Stromal cell of bone marrow (primary cell): ENCODE measurements at regions not wholly inside any gene's neighbourhood (a gene's known extent, or its start where the extent isn't known, plus 50 kb on each side); places are given as distances from the start of the nearest gene placed in this dataset.
"Not testable (repeated sequence)": the region's sequence is repeated elsewhere in the genome, so short reads cannot be mapped to it uniquely, and the experiment has no call there.

Experiments
- DNase-seq: peaks from one replicate; pipeline ENCODE4 v3.0.0-alpha.2; 2012; ENCODE audit warnings: low read depth

- DNase-seq: no peak
These were observed 61.8 kb upstream of the ARL4C start for GRCh38 chr2:234558642-234559041.

- DNase-seq: no peak
These were observed 60.1 kb upstream of the ARL4C start for GRCh38 chr2:234556848-234557573.

DNA sequence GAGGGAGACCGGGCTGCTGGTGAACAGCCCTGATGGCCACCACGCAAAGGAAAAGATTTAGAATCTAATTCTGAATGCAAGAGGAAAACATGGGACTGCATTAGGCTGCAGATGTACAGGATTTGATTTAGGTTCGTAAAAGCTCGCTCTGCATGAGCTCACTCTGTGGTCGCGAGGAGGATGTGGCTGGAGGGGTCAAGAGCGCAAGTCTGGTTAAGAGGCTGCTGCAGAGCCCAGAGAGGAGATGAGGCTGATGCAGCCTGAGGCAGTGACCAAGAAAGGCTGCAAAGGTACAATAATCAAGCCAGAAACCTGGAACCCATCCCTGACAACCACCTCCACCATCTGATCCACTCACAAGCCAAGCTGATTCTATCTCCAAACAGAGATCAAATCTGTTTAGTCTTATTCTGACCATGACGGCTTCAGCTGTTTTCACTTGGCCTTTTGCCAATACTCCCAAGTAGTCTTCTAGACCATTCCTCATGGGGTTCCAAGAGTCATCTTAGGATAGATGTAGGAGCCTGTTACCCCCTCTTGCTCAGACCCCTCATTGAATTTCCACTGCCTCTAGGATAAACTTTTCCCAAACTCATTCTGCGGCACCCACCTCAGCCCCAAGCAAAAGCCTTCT, 58.9 kb upstream of the ARL4C start:
- no peak for DNase-seq

- DNase-seq: no peak
These were observed 58.3 kb upstream of the ARL4C start for GRCh38 chr2:234555161-234555560.

GRCh38 chr2:234553223-234553622, 56.3 kb upstream of the ARL4C start:
- DNase-seq: not testable (repeated sequence)

- peak; percentile 49 for DNase-seq
These were observed 53.7 kb upstream of the ARL4C start for GRCh38 chr2:234550511-234551107.

DNA sequence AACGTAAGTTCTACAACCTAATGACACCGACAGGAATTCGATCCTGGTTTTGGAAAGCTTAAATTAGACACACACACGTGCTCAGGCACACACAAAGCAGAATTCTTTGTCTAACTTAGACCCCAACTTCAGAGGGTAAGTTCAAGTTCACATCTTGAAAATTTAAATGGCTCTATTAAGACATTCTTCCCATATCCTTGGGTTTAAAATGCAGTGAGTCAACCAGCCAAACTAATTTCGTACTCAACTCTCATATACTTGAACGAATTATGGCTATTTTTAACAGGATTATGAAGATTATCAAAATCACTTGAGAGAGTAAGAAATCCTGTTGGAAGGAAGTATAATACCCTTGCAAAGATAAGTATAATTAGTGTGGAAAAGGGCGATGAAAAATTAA, 53.2 kb upstream of the ARL4C start:
- no peak for DNase-seq

- peak; percentile 64 for DNase-seq
These were observed 52.0 kb upstream of the ARL4C start for GRCh38 chr2:234548695-234549420.

DNA sequence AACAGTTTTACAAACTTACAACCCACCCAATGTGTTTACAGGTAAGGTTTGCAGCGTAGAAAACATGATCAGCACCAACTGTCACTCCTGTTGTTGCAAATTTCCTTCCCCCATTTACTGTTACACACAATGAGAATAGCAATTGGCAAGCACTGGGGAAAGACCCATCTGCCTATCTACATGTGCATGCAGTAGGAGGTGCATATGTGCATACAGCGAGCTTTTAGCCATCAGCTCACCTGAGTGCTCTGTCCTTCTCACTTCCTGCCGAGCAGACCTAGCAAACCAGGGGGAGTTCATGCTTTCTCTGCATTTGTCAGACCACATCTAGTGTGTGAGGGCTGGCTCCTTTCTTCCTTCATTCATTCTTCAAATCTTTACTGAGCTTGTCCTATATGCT, 49.9 kb upstream of the ARL4C start:
- DNase-seq: no peak
